HG03521 (cell line): ENCODE measurements at regions not wholly inside any gene's neighbourhood (a gene's known extent, or its start where the extent isn't known, plus 50 kb on each side); places are given as distances from the start of the nearest gene placed in this dataset.
A peak's percentile ranks its signal among the peaks of the same experiment; 100 is the strongest.
"Not testable (repeated sequence)": the region's sequence is repeated elsewhere in the genome, so short reads cannot be mapped to it uniquely, and the experiment has no call there.

ENCODE experiments used
- ATAC-seq: cut with Tn5 transposase; IDR thresholded peaks from one replicate; pipeline ENCODE4 v1.9.1; 2021; ENCODE audit warnings: mild to moderate bottlenecking, moderate library complexity; ENCODE audit not compliant: unreplicated experiment

- ATAC-seq = not testable (repeated sequence)
These were observed 144.6 kb upstream of the DUSP22 start for GRCh38 chr6:147651-148050.

- peak; percentile 96 for ATAC-seq
These were observed 144.0 kb upstream of the DUSP22 start for GRCh38 chr6:148051-148984.

- ATAC-seq = not testable (repeated sequence)
These were observed 142.1 kb upstream of the DUSP22 start for GRCh38 chr6:150147-150546.

- ATAC-seq = not testable (repeated sequence)
These were observed 139.9 kb upstream of the DUSP22 start for GRCh38 chr6:152436-152835.

GRCh38 chr6:153026-153425, 139.3 kb upstream of the DUSP22 start:
- not testable (repeated sequence) for ATAC-seq

GRCh38 chr6:153867-154266, 138.4 kb upstream of the DUSP22 start:
- not testable (repeated sequence) for ATAC-seq

- ATAC-seq = not testable (repeated sequence)
These were observed 137.8 kb upstream of the DUSP22 start for GRCh38 chr6:154321-155092.

GRCh38 chr6:156010-156409, 136.3 kb upstream of the DUSP22 start:
- ATAC-seq = no peak

GRCh38 chr6:156441-157140, 135.7 kb upstream of the DUSP22 start:
- ATAC-seq = not testable (repeated sequence)

GRCh38 chr6:157176-157575, 135.1 kb upstream of the DUSP22 start:
- ATAC-seq = not testable (repeated sequence)

GRCh38 chr6:161657-162056, 130.6 kb upstream of the DUSP22 start:
- not testable (repeated sequence) for ATAC-seq

GRCh38 chr6:164720-165119, 127.6 kb upstream of the DUSP22 start:
- no peak for ATAC-seq

GRCh38 chr6:165263-165662, 127.0 kb upstream of the DUSP22 start:
- ATAC-seq = no peak

GRCh38 chr6:165906-166305, 126.4 kb upstream of the DUSP22 start:
- no peak for ATAC-seq

GRCh38 chr6:168865-169455, 123.3 kb upstream of the DUSP22 start:
- no peak for ATAC-seq

GRCh38 chr6:174036-174435, 118.3 kb upstream of the DUSP22 start:
- no peak for ATAC-seq

- ATAC-seq = no peak
These were observed 116.6 kb upstream of the DUSP22 start for GRCh38 chr6:175680-176079.

- no peak for ATAC-seq
These were observed 115.5 kb upstream of the DUSP22 start for GRCh38 chr6:176766-177165.

GRCh38 chr6:178119-178518, 114.2 kb upstream of the DUSP22 start:
- ATAC-seq = no peak

GRCh38 chr6:178929-179328, 113.4 kb upstream of the DUSP22 start:
- ATAC-seq = not testable (repeated sequence)
